Smooth muscle cell (in vitro differentiated cells): ENCODE measurements at regions not wholly inside any gene's neighbourhood (a gene's known extent, or its start where the extent isn't known, plus 50 kb on each side); places are given as distances from the start of the nearest gene placed in this dataset.
A peak's percentile ranks its signal among the peaks of the same experiment; 100 is the strongest.

Experiments
- DNase-seq: peaks from one replicate; lab custom pipeline; 2025; ENCODE audit not compliant: unreplicated experiment; lab: John Stamatoyannopoulos, UW
- H2AFZ ChIP-seq: fragments of 200-600 bp; sonication (generic); 2 replicates; pipeline ENCODE4 v1.6.0; 2016; ENCODE audit warnings: antibody characterized with exemption, low read depth, mild to moderate bottlenecking
- H3F3A ChIP-seq: fragments of 200-600 bp; sonication (generic); 2 replicates; pipeline ENCODE4 v1.6.0; 2017; ENCODE audit warnings: antibody characterized with exemption, low read depth
- H3K27ac ChIP-seq: fragments of 200-600 bp; sonication (generic); 2 replicates; pipeline ENCODE4 v1.5.1; 2016; ENCODE audit warnings: low read depth, mild to moderate bottlenecking
- H3K27me3 ChIP-seq: fragments of 200-600 bp; sonication (generic); 2 replicates; pipeline ENCODE4 v1.6.1; 2016; ENCODE audit warnings: low read depth, mild to moderate bottlenecking
- H3K36me3 ChIP-seq: fragments of 200-600 bp; sonication (generic); 2 replicates; pipeline ENCODE4 v1.5.1; 2016; ENCODE audit warnings: low read depth
- H3K4me1 ChIP-seq: fragments of 200-600 bp; sonication (generic); 2 replicates; pipeline ENCODE4 v1.5.1; 2016; ENCODE audit warnings: low read depth
- H3K4me2 ChIP-seq: fragments of 200-600 bp; sonication (generic); 2 replicates; pipeline ENCODE4 v1.6.0; 2016; ENCODE audit warnings: mild to moderate bottlenecking
- H3K4me3 ChIP-seq: fragments of 200-600 bp; sonication (generic); 2 replicates; pipeline ENCODE4 v1.5.1; 2016; ENCODE audit warnings: mild to moderate bottlenecking
- H3K79me2 ChIP-seq: fragments of 200-600 bp; sonication (generic); 2 replicates; pipeline ENCODE4 v1.6.0; 2016; ENCODE audit warnings: low read depth, mild to moderate bottlenecking
- H3K9ac ChIP-seq: fragments of 200-600 bp; sonication (generic); 2 replicates; pipeline ENCODE4 v1.6.0; 2016; ENCODE audit warnings: low read depth
- H3K9me3 ChIP-seq: fragments of 200-600 bp; sonication (generic); replicated peaks from 2 replicates; pipeline ENCODE4 v1.5.1; 2016; ENCODE audit warnings: low read depth
- H4K20me1 ChIP-seq: fragments of 200-600 bp; sonication (generic); 2 replicates; pipeline ENCODE4 v1.6.0; 2016; ENCODE audit warnings: low read depth
- WGBS: methylation state at CpG from one replicate; pipeline ENCODE4 v1.1.7; 2016; ENCODE audit warnings: low lambda C conversion rate; 5-methylcytosine and 5-hydroxymethylcytosine counted together
- TF ChIP-seq, protein P1 (sequence below): fragments of 200-600 bp; sonication (generic); IDR thresholded peaks from 2 replicates; pipeline ENCODE4 v1.5.1; 2017; ENCODE audit warnings: borderline replicate concordance, mild to moderate bottlenecking, antibody characterized with exemption; ENCODE audit not compliant: insufficient read depth, poor library complexity, severe bottlenecking

DNA sequence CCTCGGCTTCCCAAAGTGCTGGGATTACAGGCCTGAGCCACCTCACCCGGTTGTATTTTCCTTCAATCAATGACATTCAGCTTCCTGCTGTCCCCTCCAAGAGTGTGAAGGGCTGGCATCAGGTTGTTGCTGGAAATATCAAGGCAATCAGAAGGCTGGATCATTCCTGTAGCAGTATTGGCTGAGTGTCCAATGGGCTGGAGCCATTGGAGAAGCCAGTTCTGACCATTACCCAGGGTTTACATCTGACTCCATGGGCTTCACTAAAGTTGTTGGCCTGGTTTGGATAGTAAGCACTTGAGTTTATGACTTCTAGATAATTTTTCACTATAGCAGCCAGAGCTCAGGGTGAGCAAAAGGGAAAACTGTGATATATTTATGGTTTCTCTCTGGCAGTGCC lies 137.0 kb downstream of the DLEU7 start:
- Histone ChIP-seq H3K4me1 (no peaks in the 10 kb centered on the region), H3K36me3 (no peaks in the 10 kb centered on the region), H3K9ac (no peak overlapping the region), H3K79me2 (no peaks in the 10 kb centered on the region), H4K20me1 (no peaks in the 10 kb centered on the region), H3K27me3 (no peaks in the 10 kb centered on the region), H3K27ac (no peak overlapping the region), H3K4me2 (no peak overlapping the region), H3K9me3 (no peaks in the 10 kb centered on the region), H3F3A (no peaks in the 10 kb centered on the region), H3K4me3 (no peak overlapping the region), H2AFZ (no peak overlapping the region)
- WGBS, result 94% methylated on average over 2 of the region's 2 CpGs
- DNase-seq, result no peak
- TF ChIP-seq, protein P1, sequence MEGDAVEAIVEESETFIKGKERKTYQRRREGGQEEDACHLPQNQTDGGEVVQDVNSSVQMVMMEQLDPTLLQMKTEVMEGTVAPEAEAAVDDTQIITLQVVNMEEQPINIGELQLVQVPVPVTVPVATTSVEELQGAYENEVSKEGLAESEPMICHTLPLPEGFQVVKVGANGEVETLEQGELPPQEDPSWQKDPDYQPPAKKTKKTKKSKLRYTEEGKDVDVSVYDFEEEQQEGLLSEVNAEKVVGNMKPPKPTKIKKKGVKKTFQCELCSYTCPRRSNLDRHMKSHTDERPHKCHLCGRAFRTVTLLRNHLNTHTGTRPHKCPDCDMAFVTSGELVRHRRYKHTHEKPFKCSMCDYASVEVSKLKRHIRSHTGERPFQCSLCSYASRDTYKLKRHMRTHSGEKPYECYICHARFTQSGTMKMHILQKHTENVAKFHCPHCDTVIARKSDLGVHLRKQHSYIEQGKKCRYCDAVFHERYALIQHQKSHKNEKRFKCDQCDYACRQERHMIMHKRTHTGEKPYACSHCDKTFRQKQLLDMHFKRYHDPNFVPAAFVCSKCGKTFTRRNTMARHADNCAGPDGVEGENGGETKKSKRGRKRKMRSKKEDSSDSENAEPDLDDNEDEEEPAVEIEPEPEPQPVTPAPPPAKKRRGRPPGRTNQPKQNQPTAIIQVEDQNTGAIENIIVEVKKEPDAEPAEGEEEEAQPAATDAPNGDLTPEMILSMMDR, result no peak

DNA sequence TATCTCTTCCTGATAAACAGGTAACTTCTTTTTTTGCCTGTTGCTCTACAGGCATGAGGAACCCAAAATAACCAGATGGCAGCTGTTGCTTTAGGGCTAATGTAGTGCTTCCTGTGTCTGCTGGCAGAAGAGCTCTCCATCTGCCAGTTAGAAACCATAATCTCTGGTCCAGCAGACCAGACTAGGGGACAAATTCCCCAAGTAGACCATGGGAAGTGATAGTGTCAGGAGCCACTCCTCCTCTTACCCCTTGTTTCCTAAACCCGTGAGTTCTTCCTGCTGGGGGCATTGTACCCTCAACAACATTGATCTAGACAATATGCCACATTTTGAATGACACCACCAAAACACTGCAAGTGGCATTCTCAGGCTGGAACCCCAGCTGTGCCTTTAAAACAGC lies 135.9 kb downstream of the DLEU7 start:
- Histone ChIP-seq H3F3A (no peaks in the 10 kb centered on the region), H2AFZ (no peak overlapping the region), H3K27ac (no peak overlapping the region), H4K20me1 (no peaks in the 10 kb centered on the region), H3K4me3 (no peak overlapping the region), H3K4me2 (no peak overlapping the region), H3K4me1 (no peaks in the 10 kb centered on the region), H3K9me3 (no peaks in the 10 kb centered on the region), H3K27me3 (no peaks in the 10 kb centered on the region), H3K36me3 (no peaks in the 10 kb centered on the region), H3K9ac (no peak overlapping the region), H3K79me2 (no peaks in the 10 kb centered on the region)
- no peak for DNase-seq
- 83% methylated on average over 1 of the region's 1 CpG for WGBS
- TF ChIP-seq, protein P1, result no peak

DNA sequence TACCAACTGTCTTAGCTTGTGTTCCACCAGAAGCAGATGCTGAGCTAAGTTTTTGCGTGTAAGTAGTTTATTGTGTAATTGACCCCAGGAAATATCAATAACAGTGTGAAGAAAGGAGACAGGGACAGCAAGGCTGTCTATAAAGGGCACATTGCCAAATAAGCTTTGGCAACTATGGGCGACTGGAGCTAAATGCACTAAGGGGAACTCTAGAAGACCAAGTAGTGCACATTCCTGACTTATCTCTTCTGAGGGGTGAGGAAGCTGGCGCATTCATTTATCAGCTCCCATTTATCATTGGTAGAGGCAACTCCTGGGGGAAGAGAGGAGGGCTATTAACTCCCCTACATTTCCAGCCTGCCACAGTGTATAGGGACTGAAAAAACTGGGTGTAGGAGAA lies 135.0 kb downstream of the DLEU7 start:
- no peaks in the 10 kb centered on the region for H3K27me3 ChIP-seq
- WGBS, result 61% methylated on average over 3 of the region's 3 CpGs
- H3K4me1 ChIP-seq, result no peaks in the 10 kb centered on the region
- H3K36me3 ChIP-seq, result no peaks in the 10 kb centered on the region
- H3K27ac ChIP-seq, result peak overlapping the region; percentile 36
- no peak overlapping the region for H3K9ac ChIP-seq
- H2AFZ ChIP-seq, result no peak overlapping the region
- no peaks in the 10 kb centered on the region for H3F3A ChIP-seq
- TF ChIP-seq, protein P1, result no peak
- no peak overlapping the region for H3K4me3 ChIP-seq
- no peaks in the 10 kb centered on the region for H3K9me3 ChIP-seq
- no peaks in the 10 kb centered on the region for H4K20me1 ChIP-seq
- DNase-seq, result no peak
- H3K4me2 ChIP-seq, result peak overlapping the region; percentile 8
- H3K79me2 ChIP-seq, result no peaks in the 10 kb centered on the region

DNA sequence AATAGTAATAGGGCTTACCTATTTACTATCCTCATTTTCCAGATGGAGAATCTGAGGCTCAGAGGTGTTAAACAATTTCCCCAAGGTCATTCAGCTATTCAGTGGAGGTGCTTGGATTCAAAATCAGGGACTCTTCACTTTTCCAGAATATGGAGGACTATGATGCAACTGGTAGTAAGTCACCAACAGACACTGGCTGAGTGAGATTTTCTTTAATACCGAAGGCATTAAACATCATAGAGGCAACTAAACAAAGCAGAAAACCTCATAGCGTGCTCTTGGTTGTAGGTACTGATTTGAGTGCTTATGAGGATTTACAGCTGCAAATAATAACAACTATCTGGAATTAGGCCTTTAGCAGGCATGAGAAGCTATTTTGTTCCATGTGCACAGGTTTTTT lies 134.4 kb downstream of the DLEU7 start:
- TF ChIP-seq, protein P1, result no peak
- peak overlapping the region; percentile 36 for H3K27ac ChIP-seq
- H3K4me2 ChIP-seq, result no peak overlapping the region
- H3K27me3 ChIP-seq, result no peaks in the 10 kb centered on the region
- DNase-seq, result no peak
- H2AFZ ChIP-seq, result no peak overlapping the region
- no peaks in the 10 kb centered on the region for H3F3A ChIP-seq
- H3K9ac ChIP-seq, result no peak overlapping the region
- no peaks in the 10 kb centered on the region for H3K79me2 ChIP-seq
- H3K9me3 ChIP-seq, result no peaks in the 10 kb centered on the region
- no peaks in the 10 kb centered on the region for H3K36me3 ChIP-seq
- H3K4me3 ChIP-seq, result no peak overlapping the region
- H4K20me1 ChIP-seq, result no peaks in the 10 kb centered on the region
- H3K4me1 ChIP-seq, result no peaks in the 10 kb centered on the region
- 45% methylated on average over 2 of the region's 2 CpGs for WGBS
